HG02973 (cell line): ENCODE measurements at regions not wholly inside any gene's neighbourhood (a gene's known extent, or its start where the extent isn't known, plus 50 kb on each side); places are given as distances from the start of the nearest gene placed in this dataset.
"Not testable (repeated sequence)": the region's sequence is repeated elsewhere in the genome, so short reads cannot be mapped to it uniquely, and the experiment has no call there.

ENCODE experiments used
- ATAC-seq: cut with Tn5 transposase; IDR thresholded peaks from one replicate; pipeline ENCODE4 v1.9.1; 2021; ENCODE audit warnings: moderate library complexity; ENCODE audit not compliant: unreplicated experiment

GRCh38 chr21:14620152-14620551 is 74.0 kb upstream of the SAMSN1 start:
- no peak for ATAC-seq

GRCh38 chr21:14617871-14618270 is 71.8 kb upstream of the SAMSN1 start:
- ATAC-seq = no peak

- ATAC-seq = no peak
These were observed 70.9 kb upstream of the SAMSN1 start for GRCh38 chr21:14617040-14617393.

GRCh38 chr21:14616380-14617039 is 70.4 kb upstream of the SAMSN1 start:
- ATAC-seq = no peak

- no peak for ATAC-seq
These were observed 69.4 kb upstream of the SAMSN1 start for GRCh38 chr21:14615359-14615974.

- no peak for ATAC-seq
These were observed 68.2 kb upstream of the SAMSN1 start for GRCh38 chr21:14614287-14614686.

GRCh38 chr21:14613486-14614224 is 67.5 kb upstream of the SAMSN1 start:
- ATAC-seq = no peak

- not testable (repeated sequence) for ATAC-seq
These were observed 64.0 kb upstream of the SAMSN1 start for GRCh38 chr21:14610119-14610518.

- no peak for ATAC-seq
These were observed 63.2 kb upstream of the SAMSN1 start for GRCh38 chr21:14609274-14609673.

GRCh38 chr21:14607262-14607661 is 61.1 kb upstream of the SAMSN1 start:
- no peak for ATAC-seq

GRCh38 chr21:14603202-14603601 is 57.1 kb upstream of the SAMSN1 start:
- ATAC-seq = no peak

GRCh38 chr21:14602382-14602958 is 56.4 kb upstream of the SAMSN1 start:
- ATAC-seq = no peak

GRCh38 chr21:14600569-14601297 is 54.6 kb upstream of the SAMSN1 start:
- ATAC-seq = no peak

GRCh38 chr21:14598065-14598464 is 52.0 kb upstream of the SAMSN1 start:
- ATAC-seq = no peak
